Renal cortical epithelial cell (primary cell): ENCODE measurements at regions not wholly inside any gene's neighbourhood (a gene's known extent, or its start where the extent isn't known, plus 50 kb on each side); places are given as distances from the start of the nearest gene placed in this dataset.

ENCODE experiments used
- DNase-seq: peaks from one replicate; pipeline ENCODE4 v3.0.0-alpha.2; 2011; ENCODE audit warnings: low read depth

DNA sequence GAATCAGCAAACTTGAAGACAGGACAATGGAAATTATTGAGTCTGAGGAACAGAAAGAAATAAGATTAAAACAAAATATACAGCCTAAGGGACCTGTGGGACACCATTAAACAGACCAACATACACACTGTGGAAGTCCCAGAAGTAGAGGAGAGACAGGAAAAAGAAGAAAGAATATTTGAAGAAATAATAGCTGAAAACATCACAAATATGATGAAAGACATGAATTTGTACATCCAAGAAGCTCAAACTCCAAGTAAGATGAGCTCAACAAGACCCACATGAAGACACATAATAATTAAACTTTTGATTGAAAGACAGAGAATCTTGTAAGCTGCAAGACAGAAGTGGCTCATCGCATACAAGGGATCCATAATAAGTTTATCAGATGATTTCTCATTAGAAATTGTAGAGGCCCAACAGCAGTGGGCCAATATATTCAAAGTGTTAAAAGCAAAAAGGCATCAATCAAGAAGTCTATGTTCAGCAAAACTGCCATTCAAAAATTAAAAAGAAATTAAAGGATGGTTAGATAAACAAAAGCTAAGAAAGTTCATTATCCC, 311.3 kb upstream of the ADGRL2 start:
- no peak for DNase-seq

DNA sequence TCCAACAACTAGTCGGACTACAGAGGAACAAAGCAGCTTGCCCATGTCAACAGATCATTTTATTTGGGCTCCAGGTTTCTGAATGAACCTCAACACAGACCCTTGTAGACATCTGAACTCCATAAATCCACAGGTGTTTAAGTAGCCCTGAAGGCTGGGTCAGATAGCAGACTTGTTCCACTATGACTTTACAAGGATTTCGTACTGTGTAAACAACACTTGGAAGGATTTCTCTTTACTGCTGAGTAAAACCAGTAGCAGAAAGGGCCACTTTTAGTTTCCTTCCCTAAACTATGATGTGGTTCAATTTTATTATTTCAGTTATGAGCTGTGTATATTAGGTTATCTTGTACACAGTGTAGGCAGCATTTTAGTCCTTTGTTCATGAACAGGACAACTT, 316.4 kb upstream of the ADGRL2 start:
- DNase-seq: no peak

DNA sequence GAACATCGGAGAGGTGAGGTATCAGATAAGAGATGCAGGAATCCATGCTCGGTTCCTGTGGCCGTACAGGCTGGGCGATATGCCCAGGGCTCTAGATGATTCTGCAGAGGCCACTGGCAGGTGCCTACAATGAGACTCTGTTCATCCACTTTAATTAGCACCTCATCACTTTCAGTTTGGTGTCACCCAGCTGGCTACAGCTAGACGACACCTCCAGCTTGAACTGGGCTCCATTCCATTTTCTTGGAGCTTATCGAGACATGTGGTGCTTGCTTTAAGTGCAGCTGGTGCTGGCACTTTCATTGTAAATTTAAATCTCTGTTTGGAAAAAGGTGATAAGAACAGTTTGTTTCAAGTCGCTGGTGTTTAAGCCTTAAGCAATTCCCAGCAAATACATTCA, 322.5 kb upstream of the ADGRL2 start:
- DNase-seq: no peak

DNA sequence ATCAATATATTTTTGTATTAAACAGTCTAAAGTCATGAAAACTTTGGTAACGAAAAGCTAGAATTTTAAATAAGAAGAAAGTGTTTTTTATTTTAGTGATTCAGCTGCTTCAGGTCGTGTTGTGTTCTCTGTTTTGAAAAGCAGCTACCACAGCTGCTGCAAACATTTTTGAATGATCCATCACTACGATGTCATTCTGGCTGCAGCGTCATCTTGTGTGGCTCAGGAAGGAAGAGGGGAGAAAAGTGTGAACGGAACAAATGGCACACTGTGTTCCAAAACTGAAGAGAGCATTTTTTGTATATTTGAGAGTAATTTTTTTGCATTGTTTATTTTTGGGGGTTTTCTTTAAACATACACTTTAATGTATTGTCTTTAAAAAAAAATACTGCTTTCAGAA, 323.0 kb upstream of the ADGRL2 start:
- DNase-seq: no peak

DNA sequence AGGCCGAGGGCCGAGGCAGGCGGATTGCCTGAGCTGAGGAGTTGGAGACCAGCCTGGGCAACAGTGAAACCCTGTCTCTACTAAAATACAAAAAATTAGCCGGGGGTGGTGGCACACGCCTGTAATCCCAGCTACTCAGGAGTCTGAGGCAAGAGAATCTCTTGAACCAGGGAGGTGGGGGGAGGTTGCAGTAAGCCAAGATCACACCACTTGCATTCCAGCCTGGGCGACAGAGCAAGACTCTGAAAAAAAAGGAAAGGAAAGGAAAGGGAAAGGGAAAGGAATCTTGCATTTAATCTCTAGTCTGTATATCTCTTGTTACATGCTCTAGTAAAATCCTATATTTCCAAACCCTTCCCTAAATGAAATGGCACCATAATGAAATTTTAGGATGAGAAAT, 328.3 kb upstream of the ADGRL2 start:
- DNase-seq: no peak

DNA sequence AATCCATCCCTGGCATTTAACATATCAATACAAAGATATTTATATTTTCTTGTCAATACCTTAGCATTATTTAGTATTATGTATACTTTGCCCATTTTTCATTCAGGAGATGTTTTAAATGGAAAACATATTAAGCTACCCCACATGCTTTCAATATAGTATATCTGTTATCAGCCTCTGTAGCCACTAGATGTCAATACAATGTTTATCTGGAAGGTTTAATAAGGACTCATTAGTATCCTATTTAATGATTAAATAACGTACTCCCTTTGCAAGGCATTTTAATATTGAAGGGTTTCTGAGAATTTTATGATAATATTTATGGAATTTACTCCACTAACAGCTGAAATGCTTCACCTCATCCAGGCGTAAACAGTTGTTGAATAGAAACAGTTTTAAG, 329.5 kb upstream of the ADGRL2 start:
- no peak for DNase-seq

DNA sequence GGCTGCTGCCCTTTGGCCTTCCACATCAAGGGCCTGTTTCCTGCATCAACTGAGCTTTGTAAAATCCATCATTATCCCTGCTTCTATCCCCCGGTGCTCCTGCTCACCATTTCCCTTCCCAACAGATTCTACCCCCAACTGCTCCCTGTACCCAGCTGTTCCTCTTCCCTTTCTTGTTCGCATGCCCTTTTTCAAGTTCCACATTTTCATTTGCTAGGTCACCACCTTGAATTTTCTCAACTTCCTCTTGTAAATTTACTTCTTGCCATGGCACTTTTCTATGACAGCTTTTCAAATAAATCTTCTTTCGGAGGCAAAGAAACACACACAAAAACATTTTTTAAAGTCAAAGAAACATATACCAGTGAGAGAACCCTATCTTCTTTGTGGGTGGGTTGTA, 330.5 kb upstream of the ADGRL2 start:
- DNase-seq: no peak

DNA sequence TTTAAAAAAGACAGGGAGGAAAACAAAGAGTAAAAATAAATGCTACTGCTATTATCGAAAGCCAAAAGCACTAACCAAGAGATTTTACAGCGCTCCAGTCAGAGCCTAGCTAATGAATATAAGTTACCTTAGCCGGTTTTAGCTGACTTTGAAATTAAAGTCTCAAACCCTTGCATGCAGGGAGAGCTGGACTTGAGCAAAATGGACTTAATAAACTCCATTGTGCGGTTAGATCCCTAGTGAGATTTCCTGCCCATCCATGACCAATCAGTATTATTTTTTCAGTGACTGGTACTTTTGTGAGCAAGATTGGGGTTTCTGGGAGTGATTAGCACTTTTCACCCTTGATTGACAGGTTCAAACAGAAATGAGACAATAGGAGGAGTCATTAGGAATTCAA, 333.4 kb upstream of the ADGRL2 start:
- DNase-seq: peak; percentile 74

DNA sequence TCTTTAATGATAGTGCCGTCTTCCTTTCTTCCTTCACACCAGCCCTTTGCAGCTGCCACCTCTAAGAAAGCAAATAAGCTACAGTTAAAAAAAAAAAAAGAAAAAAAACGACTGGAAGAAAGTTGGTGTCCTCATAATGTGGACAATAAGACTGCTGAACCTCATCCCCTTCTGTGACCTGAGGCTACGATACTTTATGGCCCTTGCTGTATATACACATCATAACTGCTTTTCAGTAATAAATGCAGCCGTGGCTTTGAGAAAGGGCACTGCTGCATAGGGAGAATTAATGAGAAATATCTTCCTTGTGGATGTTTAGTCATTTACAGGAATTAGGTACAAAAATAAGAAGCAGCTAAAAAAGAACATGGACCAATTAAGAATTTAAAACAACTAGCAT, 333.8 kb upstream of the ADGRL2 start:
- peak; percentile 13 for DNase-seq

DNA sequence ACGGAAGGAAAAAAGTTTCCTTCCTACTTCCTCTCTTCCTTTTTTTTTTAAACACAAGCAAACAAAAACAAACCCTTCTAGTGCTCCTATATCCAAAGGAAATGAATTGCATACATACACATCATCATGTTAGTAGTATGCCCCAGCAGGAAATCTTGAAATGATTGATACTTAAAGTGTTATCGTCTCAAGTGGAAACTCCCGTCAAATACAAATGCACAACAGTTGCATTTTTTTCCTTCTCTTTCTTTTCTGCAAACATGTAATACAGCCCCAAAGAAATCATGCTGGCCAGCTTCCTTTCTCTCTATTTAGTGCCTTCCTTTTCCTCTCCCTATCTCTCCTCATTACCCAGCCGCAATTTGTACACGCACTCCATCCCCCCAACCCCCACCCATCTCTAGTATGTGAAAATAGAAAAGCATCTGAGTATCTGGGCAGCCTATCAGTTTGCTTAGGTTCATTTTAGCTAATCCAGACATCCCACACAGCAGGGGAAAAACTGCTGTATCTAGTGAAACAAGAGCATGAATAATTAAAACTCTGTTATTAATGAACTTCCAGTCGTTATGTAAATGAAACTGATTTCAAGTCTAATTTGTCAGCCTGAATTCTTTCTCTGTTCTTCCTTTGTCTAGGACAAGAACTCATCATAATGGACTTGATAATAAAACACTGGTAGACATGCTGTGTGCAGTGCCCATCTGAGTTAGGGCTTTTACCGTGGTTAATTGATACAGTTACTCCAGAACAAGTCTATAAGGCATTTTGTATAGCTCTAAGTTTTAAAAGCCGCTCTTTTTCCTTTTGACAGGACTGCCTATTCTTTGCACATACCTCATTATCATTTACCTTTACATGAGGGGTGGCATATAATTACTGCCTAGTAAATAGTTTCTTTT, 336.5 kb upstream of the ADGRL2 start:
- no peak for DNase-seq

DNA sequence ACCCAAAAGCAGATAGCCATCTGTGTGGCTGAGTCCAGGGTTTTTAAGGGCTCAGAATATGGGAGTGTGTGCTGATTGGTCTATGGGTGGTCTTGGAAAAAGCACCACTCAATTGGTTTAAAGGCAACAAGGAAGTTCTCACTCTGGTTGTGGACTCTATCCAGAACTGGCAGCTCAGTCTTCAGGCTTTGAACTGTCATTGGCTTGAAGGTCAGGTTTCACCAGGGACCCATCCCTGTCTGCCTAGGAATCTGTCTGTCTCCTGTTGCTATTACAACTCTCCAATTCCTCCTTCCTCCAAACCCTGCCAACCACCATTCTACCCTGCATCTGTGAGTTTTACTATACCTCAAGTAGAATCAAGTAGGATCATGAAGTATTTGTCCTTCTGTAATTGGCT, 341.7 kb upstream of the ADGRL2 start:
- no peak for DNase-seq

DNA sequence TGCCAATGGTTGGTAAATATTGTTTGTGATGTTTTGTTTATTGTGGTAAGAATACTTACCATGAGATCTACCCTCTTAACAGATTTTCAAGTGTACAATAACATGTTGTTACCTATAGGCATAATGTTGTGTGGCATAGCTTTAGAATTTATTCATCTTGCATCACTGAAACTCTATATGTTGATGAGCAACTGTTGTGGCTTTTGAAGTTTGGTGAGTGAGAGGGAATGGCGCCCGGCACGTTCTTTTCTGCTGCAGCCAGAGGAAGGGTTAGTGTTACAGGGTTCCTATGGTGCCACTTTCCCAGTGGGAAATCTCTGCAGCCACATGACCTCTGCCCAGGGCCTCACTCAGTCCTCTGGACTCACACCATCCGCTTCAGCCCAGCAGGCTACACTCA, 342.5 kb upstream of the ADGRL2 start:
- no peak for DNase-seq

DNA sequence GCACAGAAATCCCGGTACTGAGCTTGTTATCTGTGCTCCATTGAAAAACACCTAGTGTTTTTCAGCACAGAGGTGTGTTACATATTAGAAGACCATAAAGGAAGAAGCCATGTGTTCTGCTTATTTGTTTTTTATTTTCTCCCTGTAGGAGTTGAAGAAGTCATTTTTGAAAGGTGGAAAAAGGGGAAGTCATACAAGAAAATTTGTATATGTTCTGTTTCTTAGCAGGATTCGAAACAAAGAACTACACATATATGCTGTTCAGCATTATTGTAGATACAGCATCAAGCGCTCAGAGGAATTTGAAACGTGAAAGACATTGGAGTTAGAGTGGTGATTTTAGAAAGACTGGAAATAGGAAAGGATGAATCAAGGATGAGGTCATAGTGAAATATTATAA, 345.3 kb upstream of the ADGRL2 start:
- DNase-seq: no peak

DNA sequence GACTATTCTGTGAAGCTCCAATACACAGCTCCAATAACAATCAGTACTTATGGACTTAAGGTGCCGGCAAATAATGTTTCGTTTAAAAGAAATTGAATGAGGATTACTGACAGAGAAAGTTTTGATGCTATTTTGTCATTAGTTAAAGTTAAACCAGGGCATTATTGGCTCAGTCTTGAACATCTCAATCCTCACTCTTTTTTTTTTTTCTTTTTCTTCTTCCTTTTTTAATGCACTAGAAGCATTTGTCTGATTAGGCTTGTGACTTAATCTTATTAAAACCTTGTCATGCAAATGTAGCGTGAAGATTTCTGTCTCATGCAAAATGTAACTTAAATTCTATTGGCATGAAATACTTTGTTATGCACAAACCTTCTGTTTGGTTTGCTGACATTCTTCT, 346.8 kb upstream of the ADGRL2 start:
- no peak for DNase-seq

DNA sequence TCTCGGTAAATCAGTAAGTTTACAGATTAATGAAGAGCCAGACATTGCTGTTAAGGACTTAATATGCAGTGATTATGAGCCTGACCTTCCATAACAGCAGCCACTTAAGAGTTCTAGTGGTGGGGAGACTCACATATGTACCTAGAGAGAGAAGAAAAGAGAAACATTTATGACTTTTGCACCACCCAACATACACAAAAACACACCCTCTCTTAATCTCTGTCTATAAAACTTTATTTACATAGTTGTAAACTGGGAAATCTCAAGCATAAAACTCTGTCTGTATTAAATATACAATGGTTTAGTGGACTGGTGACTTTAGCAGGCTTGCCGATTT, 347.4 kb upstream of the ADGRL2 start:
- DNase-seq: no peak

DNA sequence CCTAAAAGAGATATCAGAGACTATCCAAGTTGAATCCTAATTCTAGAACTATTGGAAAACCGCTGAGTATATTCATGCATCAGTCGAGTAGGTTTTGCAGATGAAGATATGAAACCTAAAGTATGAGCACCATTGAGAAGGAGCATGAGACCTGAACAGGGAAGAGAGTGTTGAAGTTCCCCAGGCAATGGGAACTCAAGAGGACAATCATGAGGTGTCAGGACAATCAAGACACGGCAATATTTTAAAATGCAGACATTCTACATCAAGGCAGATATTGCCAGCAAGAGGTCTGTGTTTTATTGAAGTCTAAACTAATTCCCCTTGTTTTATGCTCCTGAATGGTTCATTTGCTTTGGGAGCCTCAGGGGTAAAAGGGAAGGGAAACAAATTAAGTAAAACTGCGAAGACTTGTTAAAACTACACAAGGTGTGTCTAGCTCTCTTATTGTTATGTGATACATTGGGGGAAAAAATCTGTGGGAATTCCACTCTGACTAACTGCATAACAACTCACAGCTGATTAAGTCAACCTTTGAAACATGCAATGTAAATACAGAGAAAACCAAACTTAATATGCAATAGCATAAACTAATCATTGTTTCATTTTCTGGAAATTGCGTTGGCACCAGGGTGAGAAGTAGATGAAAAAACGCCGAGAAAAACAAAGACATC, 347.9 kb upstream of the ADGRL2 start:
- DNase-seq: peak; percentile 97

DNA sequence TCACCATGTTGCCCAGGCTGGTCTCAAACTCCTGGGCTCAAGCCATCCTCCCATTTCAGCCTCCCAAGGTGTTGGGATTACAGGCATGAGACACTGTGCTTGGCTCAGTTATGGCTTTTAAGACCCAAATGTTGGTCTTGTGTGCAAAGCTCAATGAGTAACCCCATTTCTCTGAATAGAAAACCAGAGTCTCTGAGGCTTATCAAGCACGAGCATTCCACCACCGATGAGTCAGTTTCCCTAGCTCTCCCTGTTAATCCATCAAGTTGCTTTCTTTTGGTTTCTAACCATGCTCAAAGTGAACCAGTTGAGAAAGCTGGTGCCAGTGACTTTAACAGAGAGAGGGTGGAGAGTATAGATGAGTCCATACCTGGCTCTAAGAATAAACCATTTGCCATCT, 350.9 kb upstream of the ADGRL2 start:
- DNase-seq: peak; percentile 55

DNA sequence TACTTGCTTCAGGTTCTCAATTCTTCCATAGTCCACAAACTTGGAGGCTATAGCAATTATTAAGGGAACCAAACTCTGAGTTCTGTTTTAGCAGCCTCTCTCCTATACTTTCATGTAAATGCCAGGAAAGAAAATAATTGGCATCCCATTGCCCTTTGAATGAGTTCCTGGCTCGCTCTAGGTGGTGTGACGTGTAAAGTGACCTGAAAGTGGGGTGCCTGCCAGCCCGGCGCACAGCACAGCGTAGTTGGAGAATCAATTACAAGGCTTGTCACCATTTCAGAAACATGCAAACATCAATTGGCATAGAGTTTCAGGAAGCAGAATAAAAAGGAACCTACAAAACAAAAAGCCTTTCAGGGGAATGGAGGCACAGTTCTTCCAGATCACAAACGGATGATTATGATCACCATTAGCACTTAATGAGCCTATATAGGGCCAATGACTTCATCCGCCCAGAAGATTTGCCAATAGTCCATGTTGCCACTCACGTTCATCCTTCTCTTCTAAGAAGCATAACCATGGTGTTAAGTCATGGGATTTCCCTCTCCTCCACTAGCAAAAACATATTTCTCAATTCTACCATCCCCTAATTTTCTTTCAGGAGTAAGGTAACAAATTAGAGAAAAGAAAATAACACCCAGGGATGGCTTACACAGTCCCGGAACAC, 354.6 kb upstream of the ADGRL2 start:
- DNase-seq: no peak

DNA sequence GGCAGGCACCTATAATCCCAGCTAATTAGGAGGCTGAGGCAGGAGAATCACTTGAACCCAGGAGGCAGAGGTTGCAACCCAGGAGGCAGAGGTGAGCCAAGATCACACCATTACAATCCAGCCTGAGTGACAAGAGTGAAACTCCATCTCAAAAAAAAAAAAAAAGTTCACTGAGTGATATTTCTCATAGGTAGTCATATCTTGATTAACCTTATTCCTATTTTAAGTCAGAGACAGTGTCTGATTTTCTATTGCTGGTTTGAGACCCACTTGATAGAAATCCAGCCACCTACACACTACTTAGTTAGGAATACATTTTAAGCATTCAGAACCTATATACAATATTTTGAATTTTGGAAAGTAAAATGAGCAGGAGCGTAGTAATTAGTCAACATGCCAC, 357.4 kb upstream of the ADGRL2 start:
- no peak for DNase-seq

DNA sequence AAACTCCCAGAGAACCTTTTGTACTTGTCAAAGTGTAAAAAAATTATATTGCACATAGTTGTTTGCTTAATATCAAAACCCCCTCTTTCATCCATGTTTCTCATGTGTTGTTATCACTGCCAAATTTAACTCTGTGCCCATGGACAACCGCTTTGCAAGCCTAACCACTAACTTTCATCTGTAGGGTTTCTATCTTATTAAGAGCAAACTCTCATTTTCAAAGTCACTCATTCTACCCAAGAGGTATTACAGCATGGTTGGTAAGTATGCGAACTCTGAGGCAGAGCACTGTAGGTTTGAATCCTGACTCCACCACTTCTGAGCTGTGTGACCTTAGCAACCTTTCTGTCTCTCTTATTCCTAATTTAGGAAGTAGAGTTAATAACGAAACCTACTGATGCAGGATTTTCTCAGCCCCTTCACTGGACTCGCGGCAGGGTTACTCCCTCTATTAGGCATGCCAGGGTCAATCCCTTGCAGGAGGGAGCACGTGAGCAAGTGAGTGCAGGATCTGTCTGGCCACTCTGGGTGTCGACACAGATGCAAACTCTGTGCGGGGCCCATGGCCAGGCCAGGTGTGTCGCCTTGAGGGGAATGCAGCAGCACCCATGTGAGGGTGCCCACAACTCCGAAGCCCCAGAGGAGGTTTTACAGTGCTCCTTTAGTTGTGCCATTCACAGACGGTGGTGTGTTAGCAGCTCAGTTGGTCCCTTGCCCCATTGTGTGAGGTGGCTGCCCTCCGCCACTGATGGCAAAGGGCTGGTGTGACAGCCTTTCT, 361.5 kb upstream of the ADGRL2 start:
- DNase-seq: no peak

DNA sequence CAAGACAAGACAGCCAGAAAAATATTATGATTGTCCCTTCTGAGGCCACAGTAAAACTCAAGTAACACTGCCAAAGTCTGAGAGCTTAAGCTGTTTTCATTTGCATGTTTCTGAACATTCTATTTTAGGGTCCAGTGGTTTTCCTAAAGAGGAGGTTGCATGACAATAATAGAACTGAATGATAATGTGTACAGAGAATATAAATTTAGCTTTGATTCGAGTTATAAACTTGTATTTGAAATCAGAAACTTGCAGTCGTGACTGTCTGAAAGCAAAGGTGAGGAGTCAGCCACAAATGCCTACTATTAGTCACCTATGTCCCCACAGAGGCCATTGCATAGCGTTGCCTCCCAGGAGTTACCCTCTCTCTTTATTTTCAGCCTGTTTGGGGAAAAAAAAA, 363.1 kb upstream of the ADGRL2 start:
- peak; percentile 24 for DNase-seq

DNA sequence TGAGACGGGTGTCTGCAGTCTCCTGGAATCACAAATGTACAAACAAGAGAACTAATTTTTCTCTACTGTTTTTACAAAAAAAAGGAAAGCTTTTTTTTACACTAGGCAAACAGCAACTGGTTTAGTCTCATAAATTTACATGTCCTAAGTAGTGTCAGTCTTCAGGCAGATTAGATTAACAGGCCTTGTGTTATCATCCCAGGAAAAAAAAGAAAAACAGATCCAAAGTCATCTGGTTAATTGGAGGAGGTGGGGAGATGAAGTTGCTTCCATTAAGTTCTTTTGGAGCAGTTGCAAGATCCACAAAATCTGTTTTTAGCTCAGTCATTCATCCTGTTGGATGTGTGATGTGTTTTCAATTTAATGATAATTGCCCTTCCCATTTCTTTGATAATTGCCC, 363.5 kb upstream of the ADGRL2 start:
- no peak for DNase-seq
